GM21529 (cell line): ENCODE measurements at regions not wholly inside any gene's neighbourhood (a gene's known extent, or its start where the extent isn't known, plus 50 kb on each side); places are given as distances from the start of the nearest gene placed in this dataset.
"Not testable (repeated sequence)": the region's sequence is repeated elsewhere in the genome, so short reads cannot be mapped to it uniquely, and the experiment has no call there.

Experiments used
- ATAC-seq: cut with Tn5 transposase; IDR thresholded peaks from one replicate; pipeline ENCODE4 v1.9.1; 2021; ENCODE audit not compliant: unreplicated experiment

DNA sequence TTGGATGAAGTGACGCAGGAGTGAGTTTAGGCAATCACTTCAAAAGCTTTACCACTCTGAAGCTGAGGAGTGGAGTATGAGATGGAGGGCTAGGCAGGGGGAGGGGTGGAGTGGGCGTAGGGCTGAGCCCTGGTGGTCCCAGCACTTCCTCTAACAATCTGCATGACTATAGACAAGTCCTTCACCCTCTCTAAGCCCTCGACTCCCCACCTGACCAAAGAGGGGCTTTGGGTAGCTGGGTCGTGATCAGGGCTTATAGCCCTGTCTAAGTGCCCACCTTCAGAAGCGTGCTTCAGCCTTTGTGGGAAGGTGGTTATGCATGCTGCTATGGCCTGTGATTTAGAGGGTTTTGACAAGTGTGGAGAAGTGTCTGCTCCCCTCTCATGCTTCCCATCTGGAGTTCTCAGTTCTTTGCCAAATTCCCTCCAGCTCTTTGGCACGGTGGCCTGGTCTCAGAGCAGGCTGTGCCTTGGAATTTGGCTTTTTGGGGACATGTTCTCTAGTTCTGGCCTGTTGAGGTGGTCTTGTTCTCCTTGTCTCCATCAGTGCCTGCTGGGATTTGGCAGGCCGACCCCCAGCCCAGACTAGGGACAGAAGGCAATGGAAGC lies 53.0 kb downstream of the ACTBL2 start:
- ATAC-seq = no peak

DNA sequence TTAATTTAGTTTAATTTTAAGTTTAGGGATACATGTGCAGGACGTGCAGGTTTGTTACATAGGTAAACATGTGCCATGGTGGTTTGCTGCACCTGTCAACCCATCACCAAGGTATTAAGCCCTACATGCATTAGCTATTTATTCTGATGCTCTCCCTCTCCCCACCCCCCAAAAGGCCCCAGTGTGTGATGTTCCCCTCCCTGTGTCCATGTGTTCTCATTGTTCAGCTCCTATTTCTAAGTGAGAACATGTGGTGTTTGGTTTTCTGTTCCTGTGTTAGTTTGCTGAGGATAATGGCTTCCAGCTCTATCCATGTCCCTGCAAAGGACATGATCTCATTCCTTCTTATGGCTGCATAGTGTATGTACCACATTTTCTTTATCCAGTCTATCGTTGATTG lies 53.6 kb downstream of the ACTBL2 start:
- ATAC-seq = not testable (repeated sequence)

DNA sequence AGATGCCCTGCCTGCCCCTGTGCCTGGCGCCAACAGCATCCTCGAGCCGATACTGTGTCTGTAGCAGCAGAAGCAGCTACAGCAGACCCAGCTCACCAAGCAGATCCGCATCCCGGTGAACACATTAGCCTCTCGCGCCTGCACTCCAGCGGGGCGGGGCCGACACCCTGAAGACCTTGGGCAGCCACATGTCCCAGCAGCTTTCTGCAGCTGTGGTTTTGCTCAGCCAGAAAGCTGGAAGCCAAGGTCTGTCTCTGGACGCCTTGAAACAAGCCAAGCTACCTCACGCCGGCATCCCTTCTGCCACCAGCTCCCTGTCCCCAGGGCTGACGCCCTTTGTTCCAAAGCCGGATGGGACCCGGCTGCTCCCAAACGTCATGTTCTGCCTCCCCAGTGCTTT lies 59.6 kb downstream of the ACTBL2 start:
- no peak for ATAC-seq

DNA sequence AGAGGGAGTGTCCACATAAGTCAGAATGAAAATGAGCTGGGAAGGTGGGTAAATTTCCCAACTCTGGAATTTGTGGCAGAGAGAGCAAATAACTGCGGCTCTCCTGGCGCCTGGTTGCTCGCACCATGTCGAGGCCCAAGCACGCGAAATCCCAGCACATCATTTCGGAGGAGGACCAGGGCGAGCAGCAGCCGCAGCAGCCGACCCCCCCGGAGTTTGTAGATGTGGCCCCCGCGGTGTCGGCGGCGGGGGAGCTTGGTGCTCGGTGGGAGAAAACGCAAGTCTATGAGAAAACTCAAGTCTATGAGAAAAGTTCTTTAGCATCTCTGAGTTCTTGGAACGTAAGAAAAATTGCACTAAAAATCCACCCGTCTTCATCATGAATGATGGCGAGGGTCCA lies 60.3 kb downstream of the ACTBL2 start:
- ATAC-seq = no peak

DNA sequence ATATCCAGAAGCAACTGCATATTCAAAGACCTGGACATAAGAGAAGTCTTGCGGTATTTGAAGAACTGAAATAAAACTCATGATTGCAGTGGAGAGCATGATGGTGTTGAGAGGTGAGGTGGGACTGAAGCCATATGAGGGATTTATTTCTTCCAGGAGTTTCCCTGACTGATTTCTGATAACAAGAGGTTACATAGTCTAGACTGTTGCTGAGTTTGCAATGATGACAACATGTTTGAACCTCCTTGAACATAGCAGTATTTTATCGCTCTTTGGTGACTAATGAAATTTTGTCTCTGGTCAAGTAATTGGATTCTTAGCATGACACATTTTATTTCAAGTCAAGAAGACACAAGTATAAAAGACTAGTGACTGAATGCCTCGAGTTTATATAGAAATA lies 61.8 kb downstream of the ACTBL2 start:
- no peak for ATAC-seq

DNA sequence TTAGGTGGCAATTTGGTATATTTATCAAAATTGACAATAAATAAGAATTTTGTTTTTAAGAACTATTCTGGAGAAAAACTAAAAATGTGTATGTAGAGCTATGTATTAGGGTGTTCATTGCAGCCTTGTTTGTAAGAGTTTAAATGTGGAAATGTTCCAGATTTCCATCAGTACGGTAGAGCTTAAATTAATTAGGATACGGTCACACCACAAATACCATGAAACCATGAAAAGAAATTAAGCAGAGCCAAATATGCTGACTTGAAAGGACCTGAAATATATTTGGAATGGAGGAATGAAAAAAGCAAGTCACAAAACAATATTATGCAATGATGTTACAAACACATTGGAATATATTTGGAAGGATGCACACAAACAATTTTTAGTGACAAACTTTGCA lies 64.6 kb downstream of the ACTBL2 start:
- no peak for ATAC-seq

DNA sequence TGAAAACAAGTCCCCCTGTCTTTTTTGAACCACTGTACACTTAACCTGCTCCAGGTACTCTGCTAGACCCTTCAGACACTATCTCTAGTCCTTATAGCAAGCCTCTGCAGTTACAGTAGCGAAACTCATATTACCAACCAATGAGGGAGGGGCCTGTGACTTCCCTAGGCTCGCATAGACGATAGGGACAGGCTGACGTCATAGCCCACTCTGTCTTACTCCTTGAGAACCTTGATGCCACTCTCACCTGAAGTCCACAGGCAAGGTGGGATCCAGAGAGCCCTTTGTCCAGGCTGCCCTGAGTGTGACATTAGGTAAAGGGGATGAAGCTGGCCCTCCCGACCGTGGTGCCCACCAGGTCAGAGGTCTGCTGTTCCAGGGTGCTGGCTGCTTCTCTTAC lies 65.3 kb downstream of the ACTBL2 start:
- ATAC-seq = no peak

DNA sequence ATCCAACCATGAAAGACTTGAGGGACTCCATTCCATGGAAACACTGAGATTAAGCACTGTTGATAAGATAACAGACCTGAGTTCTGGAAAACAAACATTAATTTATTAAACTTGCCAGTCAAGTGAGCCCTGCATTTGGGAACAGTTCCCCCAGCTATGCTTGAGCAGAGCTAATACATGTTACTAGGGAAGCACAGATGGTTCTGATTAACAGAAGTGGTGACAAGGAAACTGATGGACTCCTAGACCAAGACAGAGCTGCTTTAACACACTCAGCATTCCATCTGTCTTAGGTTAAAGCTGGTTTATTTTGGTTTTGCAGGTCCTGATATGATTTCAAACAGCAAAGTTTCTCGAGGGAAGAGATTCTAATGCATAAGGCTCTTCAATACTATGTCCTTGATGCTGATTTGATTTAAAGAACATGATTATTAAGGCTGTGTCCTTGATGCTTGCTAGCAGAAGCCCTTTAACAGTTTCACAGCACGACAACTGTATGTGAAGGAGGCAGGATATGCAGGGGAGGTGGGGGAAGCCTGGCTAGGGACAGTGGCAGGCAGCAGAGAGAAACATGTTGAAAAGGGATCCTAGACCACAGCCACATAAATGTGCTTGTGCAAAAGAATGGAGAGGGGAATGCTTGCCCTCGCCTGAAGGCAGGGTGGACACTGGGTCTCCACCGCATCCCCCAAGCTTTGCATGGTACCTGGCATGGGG lies 66.2 kb downstream of the ACTBL2 start:
- ATAC-seq = no peak

DNA sequence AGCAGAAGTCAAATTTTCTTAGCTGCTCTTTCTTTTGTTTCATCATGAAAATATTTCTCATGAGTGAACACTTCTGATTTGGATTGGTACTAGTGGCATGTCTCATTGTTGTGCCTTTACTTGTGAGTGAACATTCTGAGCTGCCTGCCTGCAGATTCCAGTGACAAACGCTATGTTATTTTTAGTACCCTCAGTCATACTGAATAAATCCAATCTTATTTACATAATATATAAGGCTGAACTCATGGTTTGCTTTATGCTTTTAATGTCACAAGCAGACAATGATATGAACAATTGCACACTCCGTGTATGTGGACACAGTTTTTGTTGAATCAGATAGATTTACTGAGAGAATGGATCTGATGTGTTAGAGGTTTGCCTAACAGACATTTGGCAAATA lies 67.8 kb downstream of the ACTBL2 start:
- no peak for ATAC-seq

DNA sequence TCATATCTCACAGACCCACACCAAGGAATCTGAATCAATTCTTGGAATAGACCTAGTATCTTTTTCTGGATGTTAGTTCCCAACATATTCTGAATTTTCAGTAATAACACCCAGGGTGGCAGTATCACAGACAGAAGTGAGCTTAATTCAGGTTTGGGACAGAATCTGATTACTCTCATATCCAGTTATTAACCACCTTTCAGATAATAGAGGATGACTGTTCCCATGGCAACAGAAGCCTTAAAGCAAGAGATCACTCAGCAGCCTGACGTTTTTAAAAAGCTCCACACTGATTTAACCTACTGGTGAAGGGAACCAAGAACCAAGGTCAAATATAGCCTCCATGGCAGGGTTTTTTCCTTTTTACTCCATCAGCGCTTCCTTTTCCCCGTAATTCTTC lies 68.4 kb downstream of the ACTBL2 start:
- ATAC-seq = no peak

DNA sequence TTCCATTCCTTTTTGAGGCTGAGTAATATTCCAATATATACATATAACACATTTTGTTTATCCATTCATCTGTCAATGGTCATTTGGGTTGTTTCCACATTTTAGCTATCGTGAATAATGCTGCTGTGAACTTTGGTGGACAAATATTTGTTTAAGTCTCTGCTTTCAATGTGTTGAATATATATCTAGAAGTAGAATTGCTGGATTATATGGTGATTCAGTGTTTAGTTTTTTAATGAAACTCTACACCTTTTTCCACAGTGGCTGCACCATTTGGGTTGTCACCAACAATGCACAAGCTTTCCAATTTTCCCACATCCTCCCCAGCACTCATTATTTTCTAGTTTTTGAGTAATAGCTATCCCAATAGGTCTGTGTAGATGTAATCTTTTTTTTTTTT lies 69.5 kb downstream of the ACTBL2 start:
- no peak for ATAC-seq

DNA sequence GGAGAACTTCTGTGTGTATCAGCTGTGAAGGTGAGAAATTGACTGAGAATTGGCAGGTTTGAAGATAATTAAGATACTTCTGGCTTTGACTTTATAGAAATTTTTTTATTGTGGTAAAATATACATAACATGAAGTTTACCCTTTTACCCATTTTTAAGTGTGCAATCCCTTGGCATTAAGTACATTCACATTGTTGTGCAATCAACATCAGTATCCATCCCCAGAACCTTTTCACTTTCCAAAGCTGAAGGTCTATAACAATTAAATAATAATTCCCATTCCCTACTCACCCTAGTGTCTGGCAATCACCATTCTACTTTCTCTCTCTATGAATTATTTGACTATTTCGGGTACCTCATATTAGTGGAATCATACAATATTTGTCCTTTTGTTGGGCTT lies 69.9 kb downstream of the ACTBL2 start:
- no peak for ATAC-seq

DNA sequence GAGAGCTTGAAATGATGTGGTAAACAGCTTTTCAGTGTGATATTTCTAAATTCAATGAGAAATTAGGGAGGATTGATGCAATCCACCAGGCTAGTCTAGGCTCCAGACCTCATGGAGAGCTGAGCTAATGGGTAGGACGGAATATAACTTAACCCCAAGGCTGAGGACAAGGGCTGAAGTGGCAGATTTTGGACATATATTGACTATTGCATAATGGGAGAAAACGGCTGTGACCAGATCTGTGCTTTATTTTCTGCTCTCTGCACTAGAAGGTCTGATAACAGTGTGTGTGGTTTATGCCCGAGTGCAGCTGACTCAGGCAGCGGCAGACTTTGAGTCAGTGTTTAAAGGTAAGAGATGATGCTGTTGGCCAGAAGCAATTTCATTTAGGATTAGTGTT lies 70.6 kb downstream of the ACTBL2 start:
- ATAC-seq = no peak

DNA sequence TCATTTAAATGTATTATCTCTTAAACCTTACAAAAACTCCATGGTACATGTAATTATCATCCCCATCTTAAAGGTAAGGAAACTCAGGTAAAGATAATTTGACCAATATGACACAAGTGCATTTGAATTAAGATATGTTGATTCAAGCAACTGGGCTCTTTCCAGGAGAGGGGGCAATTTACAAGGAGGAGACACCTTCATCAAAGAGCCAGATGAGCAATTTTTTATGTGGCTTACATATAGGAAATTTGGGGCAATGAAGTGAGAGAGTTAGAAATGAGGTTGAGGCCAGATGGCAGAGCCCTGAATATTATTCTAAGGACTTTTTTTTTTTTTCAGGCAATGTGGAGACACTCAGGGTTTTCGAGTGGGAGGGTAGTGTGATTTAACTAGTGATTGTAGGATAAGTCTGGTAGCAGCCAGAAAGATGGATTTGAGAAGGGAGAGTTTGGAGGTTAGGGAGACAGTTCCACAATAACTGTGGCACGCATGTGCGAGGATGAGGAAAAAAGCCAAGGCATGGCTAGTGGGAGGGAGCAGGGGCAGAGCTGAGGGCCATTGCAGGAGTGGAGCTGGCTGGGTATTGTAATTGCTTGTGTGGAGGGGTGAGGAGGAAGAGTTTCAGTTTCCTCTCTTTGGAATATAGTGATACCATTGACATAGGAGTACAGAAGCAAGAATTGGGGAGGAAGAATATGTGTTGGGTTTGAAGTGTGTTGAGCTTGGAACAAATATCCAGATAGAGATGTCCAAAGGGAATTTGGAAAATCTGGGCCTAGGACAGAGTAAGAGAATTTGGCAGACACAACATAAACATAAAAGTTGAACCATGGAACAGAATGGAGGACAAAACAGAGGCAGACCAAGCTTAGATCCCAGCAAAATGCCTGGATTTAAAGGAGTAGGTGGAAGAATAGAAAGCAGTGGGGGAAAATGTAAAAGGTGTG lies 72.0 kb downstream of the ACTBL2 start:
- ATAC-seq = no peak

DNA sequence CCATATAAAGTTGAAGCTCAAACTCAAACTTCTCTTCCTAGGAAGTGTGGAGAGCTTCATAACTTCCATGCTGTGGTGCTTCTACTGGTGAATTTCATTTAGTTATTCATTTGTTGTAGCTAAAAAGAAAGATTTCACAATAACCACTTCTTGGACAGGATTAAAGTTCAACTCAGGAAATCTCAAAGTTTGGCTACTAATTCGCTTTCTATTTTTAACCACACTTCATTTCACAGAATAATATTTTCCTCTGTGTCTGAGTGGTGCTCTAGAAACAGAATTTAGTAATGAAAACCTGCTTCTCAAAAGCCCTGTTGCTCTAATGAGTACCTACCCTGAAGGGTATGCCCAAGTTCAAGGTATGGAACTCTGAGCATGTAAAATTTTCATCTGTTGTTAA lies 73.9 kb downstream of the ACTBL2 start:
- ATAC-seq = no peak

DNA sequence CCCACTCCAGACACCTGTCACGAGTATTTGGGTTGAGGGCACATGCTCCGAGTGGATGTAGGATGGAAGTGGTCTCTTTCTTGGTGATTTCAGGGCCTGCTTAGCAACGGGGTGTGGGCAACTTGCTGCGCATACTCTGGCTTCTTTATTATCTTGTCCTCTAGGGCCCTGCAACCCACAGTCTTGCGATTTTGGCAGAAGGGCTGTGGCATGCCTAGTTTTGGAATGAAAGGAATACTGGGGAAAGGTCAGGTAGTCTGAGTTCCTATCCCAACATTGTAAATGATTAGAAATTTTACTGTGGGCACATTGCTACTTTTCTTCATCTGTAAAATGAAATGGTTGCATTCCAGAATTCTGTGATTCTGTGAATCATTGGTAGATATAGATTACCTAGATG lies 74.3 kb downstream of the ACTBL2 start:
- ATAC-seq = no peak

DNA sequence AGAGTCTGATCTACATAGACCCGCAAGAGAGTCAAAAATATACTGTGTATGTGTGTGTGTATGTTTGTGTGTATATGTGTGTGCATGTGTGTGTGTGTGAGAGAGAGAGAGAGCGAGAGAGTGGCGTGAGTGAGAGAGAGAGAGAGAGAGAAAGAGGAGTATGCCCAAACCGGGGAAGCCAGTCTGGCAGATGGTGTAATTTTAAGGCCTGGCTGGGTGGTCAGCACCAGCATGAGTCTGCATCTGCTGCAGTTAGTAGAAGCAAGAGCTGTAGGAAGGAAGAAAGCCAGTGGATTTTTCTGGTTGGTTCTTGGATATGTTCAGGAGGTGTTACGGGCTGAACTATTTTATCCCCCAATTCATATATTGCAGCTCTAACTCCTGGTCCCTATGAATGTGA lies 75.2 kb downstream of the ACTBL2 start:
- no peak for ATAC-seq

DNA sequence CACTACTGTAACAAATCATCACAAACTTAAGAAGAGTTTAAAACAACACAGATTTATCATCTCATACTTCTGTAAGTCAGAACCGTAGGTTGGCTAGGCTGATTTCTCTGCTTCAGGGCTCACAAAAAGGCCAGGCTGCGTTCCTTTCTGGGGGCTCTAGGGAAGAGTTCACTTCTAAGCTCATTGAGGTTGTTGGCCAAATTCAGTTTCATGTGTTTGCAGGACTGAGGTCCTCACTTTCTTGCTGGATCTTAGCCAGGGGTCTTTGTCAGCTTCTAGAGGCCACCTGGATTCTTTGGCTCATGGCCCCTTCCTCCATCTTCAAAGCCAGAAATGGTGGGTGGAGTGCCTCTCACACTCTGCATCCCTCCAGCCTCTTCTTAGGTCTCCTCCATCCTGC lies 76.0 kb downstream of the ACTBL2 start:
- ATAC-seq = no peak

DNA sequence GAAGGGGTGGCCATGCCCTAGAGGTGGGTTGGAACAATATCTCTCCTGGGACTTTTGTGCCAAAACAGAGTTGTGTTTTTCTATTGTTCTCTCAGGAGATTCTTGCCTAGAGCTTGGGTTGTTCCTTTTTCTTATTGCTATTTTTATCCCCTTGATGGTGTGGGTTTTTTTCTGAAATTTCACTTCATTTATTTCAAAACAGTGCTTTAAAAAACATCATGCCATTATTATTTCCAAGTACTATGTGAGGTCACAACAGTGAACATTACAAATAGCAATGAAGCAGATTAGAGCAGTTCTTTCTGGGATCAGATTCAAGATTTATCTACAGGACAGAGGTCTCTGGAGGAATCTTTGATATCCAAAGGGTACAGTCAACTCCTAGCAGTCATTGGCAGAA lies 76.6 kb downstream of the ACTBL2 start:
- no peak for ATAC-seq

DNA sequence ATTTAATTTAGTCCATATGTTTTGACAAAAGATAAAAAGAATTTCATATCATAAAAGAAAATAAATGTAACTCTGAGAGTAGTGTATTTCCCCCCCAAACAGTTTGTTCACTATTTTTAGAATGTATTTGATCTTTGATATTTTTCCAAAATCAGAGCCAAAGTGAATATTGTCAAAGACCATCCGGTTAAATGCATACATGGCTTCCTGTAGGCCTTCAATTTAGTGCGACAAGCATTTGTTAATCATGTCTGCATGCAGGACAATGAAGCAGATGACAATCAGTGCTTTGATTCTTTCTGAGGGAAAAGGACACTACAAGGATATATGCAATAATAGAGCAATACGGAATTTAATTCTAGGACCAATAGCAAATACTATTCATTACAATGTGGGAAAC lies 79.8 kb downstream of the ACTBL2 start:
- no peak for ATAC-seq

DNA sequence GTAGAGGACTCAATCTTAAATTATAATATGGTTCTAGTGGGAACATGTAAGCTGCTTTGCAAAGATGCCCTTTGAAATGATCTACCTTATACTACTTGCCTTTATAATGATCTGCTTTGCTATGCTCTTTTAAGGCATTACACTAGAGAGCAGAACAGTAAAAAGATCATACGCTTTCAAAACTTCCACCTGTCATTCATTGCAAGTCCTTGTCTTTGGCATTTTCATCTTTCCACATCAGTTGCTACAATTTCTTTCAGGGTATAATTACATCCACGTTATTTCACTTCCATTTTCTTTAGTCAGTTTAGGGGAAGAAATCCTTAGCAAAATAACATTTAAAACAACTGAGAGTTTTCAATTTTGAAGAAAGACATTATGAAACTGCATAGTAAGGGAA lies 80.3 kb downstream of the ACTBL2 start:
- no peak for ATAC-seq
